PC-9 (cell line): ENCODE measurements at regions not wholly inside any gene's neighbourhood (a gene's known extent, or its start where the extent isn't known, plus 50 kb on each side); places are given as distances from the start of the nearest gene placed in this dataset.

ENCODE experiments used
- BruUV-seq: library from RNA; stranded (reverse); fragments of 400-500 nt; replicated peaks from 2 replicates; lab custom pipeline; 2021; lab: Mats Ljungman, UMichigan
- CTCF ChIA-PET: fragments of 300-600 bp; sonication (Branson Sonifier 250); formaldehyde crosslinking; loops from one replicate; lab custom pipeline; 2022; ENCODE audit warnings: antibody characterized with exemption; lab: Charles Lee
- POLR2A ChIA-PET: fragments of 300-600 bp; sonication (Branson Sonifier 250); formaldehyde crosslinking; loops from one replicate; lab custom pipeline; 2022; ENCODE audit warnings: antibody characterized with exemption; ENCODE audit not compliant: unreplicated experiment; lab: Charles Lee
- DNase-seq, 2 experiments: peaks; one replicate each; pipeline versions ENCODE4 v3.0.0 to v3.0.0-alpha.2; 2015 to 2022; ENCODE audit warnings: mixed read lengths in 1 of 2
- H2AFZ ChIP-seq: fragments of 200-600 bp; sonication (generic); 2 replicates; pipeline ENCODE4 v1.8.1; 2017; ENCODE audit warnings: antibody characterized with exemption
- H3F3A ChIP-seq: fragments of 200-600 bp; sonication (generic); 2 replicates; pipeline ENCODE4 v1.8.1; 2017; ENCODE audit warnings: antibody characterized with exemption, mild to moderate bottlenecking, low read depth; ENCODE audit not compliant: insufficient read depth
- H3K27ac ChIP-seq: fragments of 200-600 bp; sonication (generic); 2 replicates; pipeline ENCODE4 v1.6.1; 2016; ENCODE audit warnings: mixed run types
- H3K27me3 ChIP-seq: fragments of 200-600 bp; sonication (generic); 2 replicates; pipeline ENCODE4 v1.6.1; 2016; ENCODE audit warnings: low read depth, mixed run types; ENCODE audit not compliant: insufficient read depth
- H3K36me3 ChIP-seq: fragments of 200-600 bp; sonication (generic); 2 replicates; pipeline ENCODE4 v1.6.1; 2016; ENCODE audit warnings: low read depth, mixed run types
- H3K4me1 ChIP-seq: fragments of 200-600 bp; sonication (generic); replicated peaks from 2 replicates; pipeline ENCODE4 v1.6.1; 2016; ENCODE audit warnings: mixed run types; ENCODE audit not compliant: insufficient read depth
- H3K4me2 ChIP-seq: fragments of 200-600 bp; sonication (generic); 2 replicates; pipeline ENCODE4 v1.6.1; 2017; ENCODE audit warnings: mixed run types
- H3K4me3 ChIP-seq: fragments of 200-600 bp; sonication (generic); 2 replicates; pipeline ENCODE4 v1.6.1; 2016; ENCODE audit warnings: mixed run types
- H3K79me2 ChIP-seq: fragments of 200-600 bp; sonication (generic); 2 replicates; pipeline ENCODE4 v1.6.1; 2017; ENCODE audit warnings: low read depth, mixed run types
- H3K9me2 ChIP-seq: fragments of 200-600 bp; sonication (generic); 2 replicates; pipeline ENCODE4 v1.8.1; 2017; ENCODE audit warnings: mild to moderate bottlenecking; ENCODE audit not compliant: insufficient read depth
- H3K9me3 ChIP-seq: fragments of 200-600 bp; sonication (generic); 2 replicates; pipeline ENCODE4 v1.8.1; 2016; ENCODE audit warnings: low read depth; ENCODE audit not compliant: insufficient read depth
- H4K20me1 ChIP-seq: fragments of 200-600 bp; sonication (generic); 2 replicates; pipeline ENCODE4 v1.8.1; 2017; ENCODE audit not compliant: insufficient read depth
- CTCF ChIP-seq: fragments of 200-600 bp; sonication (generic); conservative IDR thresholded peaks from 2 replicates; pipeline ENCODE4 v1.6.1; 2017; ENCODE audit warnings: mixed run types, antibody characterized with exemption, mild to moderate bottlenecking, moderate library complexity
- EZH2 ChIP-seq: fragments of 200-600 bp; sonication (generic); IDR thresholded peaks from 2 replicates; pipeline ENCODE4 v1.8.0; 2017; ENCODE audit warnings: antibody characterized with exemption, low read depth
- intact Hi-C: fragments of 100-400 bp; cut with micrococcal nuclease; formaldehyde crosslinking; loops from one replicate; pipeline ENCODE4 v1.10.0; 2022; ENCODE audit not compliant: unreplicated experiment

DNA sequence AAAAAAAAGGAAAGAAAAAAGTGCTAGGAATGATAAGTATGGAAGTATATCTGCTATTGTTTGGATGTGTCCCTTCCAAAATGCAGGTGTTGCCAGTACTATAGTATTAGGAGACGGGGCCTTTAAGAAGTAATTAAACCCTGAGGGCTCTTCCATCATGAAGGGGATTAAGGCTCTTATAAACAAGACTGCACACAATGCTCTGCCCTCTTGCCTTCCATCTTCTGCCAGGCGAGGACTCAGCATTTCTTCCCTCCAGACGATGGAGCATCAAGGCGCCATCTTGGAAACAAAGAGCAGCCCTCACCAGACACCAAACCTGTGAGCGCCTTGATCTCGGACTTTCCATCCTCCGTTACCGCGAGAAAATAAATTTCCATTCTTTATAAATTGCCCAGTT is 120.1 kb upstream of the GPM6A start:
- Histone ChIP-seq H3K9me2 (no peaks in the 10 kb centered on the region), H3K4me3 (no peak overlapping the region), H2AFZ (no peak overlapping the region), H3K4me2 (no peak overlapping the region), H3K27me3 (no peaks in the 10 kb centered on the region), H3F3A (0 out of 2 replicates have a peak, but pooled peaks cover 9% of the 10 kb centered on the region), H3K4me1 (peaks cover 13% of the 10 kb centered on the region), H3K27ac (no peak overlapping the region), H4K20me1 (no peaks in the 10 kb centered on the region), H3K79me2 (no peaks in the 10 kb centered on the region), H3K9me3 (no peaks in the 10 kb centered on the region), H3K36me3 (no peaks in the 10 kb centered on the region)
- intact Hi-C loops, result no loop called here
- TF ChIP-seq CTCF, result no peak
- TF ChIP-seq EZH2, result no peak
- CTCF ChIA-PET, result no interaction called here
- no peak for DNase-seq
- POLR2A ChIA-PET, result no interaction called here
- no TSS peak for BruUV-seq

DNA sequence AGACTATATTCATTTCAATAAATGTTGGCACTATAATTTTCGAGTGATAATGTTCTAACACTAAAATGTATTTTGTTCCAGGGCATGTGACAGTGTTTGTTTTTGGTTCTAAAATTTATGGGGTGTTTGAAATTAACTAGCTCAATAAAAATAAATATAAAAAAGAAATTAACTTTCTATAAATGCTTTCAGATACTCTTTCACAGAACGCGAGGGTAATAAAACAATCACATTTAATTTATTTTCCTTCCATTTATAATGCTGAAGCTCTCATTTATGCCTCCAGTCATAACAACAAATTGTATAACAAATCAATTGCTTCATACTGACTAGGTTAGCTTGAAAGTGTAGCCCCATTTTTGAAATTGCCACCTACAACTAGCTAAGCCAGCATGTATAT is 122.4 kb upstream of the GPM6A start:
- H3K4me1 ChIP-seq, result peaks cover 13% of the 10 kb centered on the region
- no TSS peak for BruUV-seq
- no peaks in the 10 kb centered on the region for H3K79me2 ChIP-seq
- 0 out of 2 replicates have a peak, but pooled peaks cover 9% of the 10 kb centered on the region for H3F3A ChIP-seq
- H3K9me3 ChIP-seq, result no peaks in the 10 kb centered on the region
- H3K27ac ChIP-seq, result peak overlapping the region; percentile 53
- no peak overlapping the region for H2AFZ ChIP-seq
- no peaks in the 10 kb centered on the region for H3K27me3 ChIP-seq
- POLR2A ChIA-PET, result no interaction called here
- no peak for DNase-seq
- peak overlapping the region; percentile 62 for H3K4me2 ChIP-seq
- no peaks in the 10 kb centered on the region for H3K9me2 ChIP-seq
- no peak overlapping the region for H3K4me3 ChIP-seq
- no peaks in the 10 kb centered on the region for H4K20me1 ChIP-seq
- TF ChIP-seq EZH2 (no peak), CTCF (no peak)
- intact Hi-C loops, result no loop called here
- no peaks in the 10 kb centered on the region for H3K36me3 ChIP-seq
- CTCF ChIA-PET, result no interaction called here

DNA sequence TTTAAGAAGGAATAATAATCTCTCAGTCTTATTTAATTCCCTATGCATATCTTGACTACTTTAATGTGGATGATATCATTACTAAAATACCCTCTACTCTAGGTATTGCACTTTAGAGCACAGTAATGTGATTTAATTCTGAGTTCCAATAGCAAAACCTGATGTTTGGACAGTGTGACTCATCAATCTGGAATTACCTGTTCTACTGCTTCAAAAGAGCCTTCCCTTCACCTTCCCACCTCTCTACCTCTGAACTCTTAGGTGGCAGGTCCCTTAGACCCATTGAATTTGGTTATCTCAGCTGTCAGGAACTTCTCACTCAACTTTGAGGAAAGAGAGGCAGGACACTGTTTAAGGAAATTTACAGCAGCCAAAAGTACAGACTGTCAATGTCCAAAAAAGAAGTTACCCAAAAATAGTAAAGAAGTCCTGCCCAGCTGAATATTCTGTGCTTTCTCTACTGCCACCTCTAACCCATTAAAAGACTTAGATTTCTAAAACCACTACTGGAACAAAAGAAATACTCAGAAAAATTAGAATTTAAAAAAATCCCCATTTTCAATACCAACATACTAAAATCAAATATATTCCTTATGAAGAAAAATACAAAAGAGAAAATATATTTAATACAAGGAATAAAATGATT is 123.1 kb upstream of the GPM6A start:
- H4K20me1 ChIP-seq, result no peaks in the 10 kb centered on the region
- peak; percentile 36 to 81 for DNase-seq
- no peaks in the 10 kb centered on the region for H3K9me2 ChIP-seq
- H3K9me3 ChIP-seq, result no peaks in the 10 kb centered on the region
- H3K27me3 ChIP-seq, result no peaks in the 10 kb centered on the region
- TF ChIP-seq EZH2 (no peak), CTCF (no peak)
- no peak overlapping the region for H3K4me3 ChIP-seq
- no peaks in the 10 kb centered on the region for H3K36me3 ChIP-seq
- peak overlapping the region; percentile 62 for H3K4me2 ChIP-seq
- peak overlapping the region; percentile 53 for H3K27ac ChIP-seq
- 0 out of 2 replicates have a peak, but pooled peaks cover 9% of the 10 kb centered on the region for H3F3A ChIP-seq
- peaks cover 13% of the 10 kb centered on the region for H3K4me1 ChIP-seq
- ChIA-PET POLR2A (no interaction called here), CTCF (no interaction called here)
- BruUV-seq, result no TSS peak
- intact Hi-C loops, result no loop called here
- H3K79me2 ChIP-seq, result no peaks in the 10 kb centered on the region
- no peak overlapping the region for H2AFZ ChIP-seq
